PC-3 (cell line): ENCODE measurements at regions not wholly inside any gene's neighbourhood (a gene's known extent, or its start where the extent isn't known, plus 50 kb on each side); places are given as distances from the start of the nearest gene placed in this dataset.

Experiments used
- ATAC-seq: fragments of 200-7000 bp; cut with Tn5 transposase; 2 replicates; pipeline ENCODE4 v1.9.1; 2020; ENCODE audit warnings: mild to moderate bottlenecking, moderate library complexity
- BruUV-seq: library from RNA; stranded (reverse); fragments of 400-500 nt; replicated peaks from 2 replicates; lab custom pipeline; 2021; lab: Mats Ljungman, UMichigan
- CTCF ChIA-PET: fragments of 300-600 bp; sonication (Branson Sonifier 250); formaldehyde crosslinking; loops from one replicate; lab custom pipeline; 2022; ENCODE audit warnings: antibody characterized with exemption; lab: Charles Lee
- POLR2A ChIA-PET: fragments of 300-600 bp; sonication (Branson Sonifier 250); formaldehyde crosslinking; loops from one replicate; lab custom pipeline; 2022; ENCODE audit warnings: antibody characterized with exemption; ENCODE audit not compliant: unreplicated experiment; lab: Charles Lee
- DNase-seq: peaks from one replicate; pipeline ENCODE4 v3.0.0-alpha.2; 2015
- H2AFZ ChIP-seq: fragments of 300-600 bp; sonication (generic); 2 replicates; pipeline ENCODE4 v1.6.0; 2016; ENCODE audit warnings: antibody characterized with exemption, low read length
- H3F3A ChIP-seq: fragments of 300-600 bp; sonication (generic); one replicate; pipeline ENCODE4 v1.6.0; 2017; ENCODE audit warnings: antibody characterized with exemption, low read length, control low read depth, mild to moderate bottlenecking; ENCODE audit not compliant: unreplicated experiment
- H3K27ac ChIP-seq: fragments of 300-600 bp; sonication (generic); 2 replicates; pipeline ENCODE4 v1.5.1; 2016; ENCODE audit warnings: mild to moderate bottlenecking, low read length
- H3K27me3 ChIP-seq: fragments of 300-600 bp; sonication (generic); 2 replicates; pipeline ENCODE4 v1.6.1; 2016; ENCODE audit warnings: low read length, mixed read lengths
- H3K36me3 ChIP-seq: fragments of 300-600 bp; sonication (generic); 2 replicates; pipeline ENCODE4 v1.6.1; 2016; ENCODE audit warnings: low read depth, mixed run types, low read length, mixed read lengths
- H3K4me1 ChIP-seq: fragments of 300-600 bp; sonication (generic); 2 replicates; pipeline ENCODE4 v1.5.1; 2016; ENCODE audit warnings: low read length; ENCODE audit not compliant: insufficient read depth
- H3K4me2 ChIP-seq: fragments of 300-600 bp; sonication (generic); 2 replicates; pipeline ENCODE4 v1.6.0; 2016; ENCODE audit warnings: low read length
- H3K4me3 ChIP-seq: fragments of 300-600 bp; sonication (generic); 2 replicates; pipeline ENCODE4 v1.5.1; 2016; ENCODE audit warnings: mild to moderate bottlenecking, low read length, mixed read lengths
- H3K79me2 ChIP-seq: fragments of 300-600 bp; sonication (generic); 2 replicates; pipeline ENCODE4 v1.6.1; 2017; ENCODE audit warnings: low read length, mixed read lengths
- H3K9ac ChIP-seq: fragments of 300-600 bp; sonication (generic); 2 replicates; pipeline ENCODE4 v1.6.0; 2016; ENCODE audit warnings: mild to moderate bottlenecking, low read length
- H3K9me2 ChIP-seq: fragments of 300-600 bp; sonication (generic); replicated peaks from 2 replicates; pipeline ENCODE4 v1.6.1; 2016; ENCODE audit warnings: mixed run types, low read length, mixed read lengths
- H3K9me3 ChIP-seq: fragments of 300-600 bp; sonication (generic); 2 replicates; pipeline ENCODE4 v1.6.1; 2016; ENCODE audit warnings: low read length, mixed read lengths
- H4K20me1 ChIP-seq: fragments of 300-600 bp; sonication (generic); 2 replicates; pipeline ENCODE4 v1.6.1; 2016; ENCODE audit warnings: low read length, mixed read lengths
- EZH2 ChIP-seq: fragments of 300-600 bp; sonication (generic); IDR thresholded peaks from one replicate; pipeline ENCODE4 v1.6.1; 2017; ENCODE audit warnings: antibody characterized with exemption, mild to moderate bottlenecking, low read length; ENCODE audit not compliant: unreplicated experiment
- EZH2phosphoT487 ChIP-seq: fragments of 300-600 bp; sonication (generic); IDR thresholded peaks from 2 replicates; pipeline ENCODE4 v1.6.1; 2018; ENCODE audit warnings: mild to moderate bottlenecking, antibody characterized with exemption, low read length, borderline replicate concordance
- intact Hi-C: fragments of 100-400 bp; cut with micrococcal nuclease; formaldehyde crosslinking; loops from 2 replicates; pipeline ENCODE4 v1.9.0; 2023
- TF ChIP-seq, protein P1 (sequence below): fragments of 300-600 bp; sonication (generic); conservative IDR thresholded peaks from 2 replicates; pipeline ENCODE4 v1.5.1; 2017; ENCODE audit warnings: antibody characterized with exemption, low read depth, mild to moderate bottlenecking, low read length

DNA sequence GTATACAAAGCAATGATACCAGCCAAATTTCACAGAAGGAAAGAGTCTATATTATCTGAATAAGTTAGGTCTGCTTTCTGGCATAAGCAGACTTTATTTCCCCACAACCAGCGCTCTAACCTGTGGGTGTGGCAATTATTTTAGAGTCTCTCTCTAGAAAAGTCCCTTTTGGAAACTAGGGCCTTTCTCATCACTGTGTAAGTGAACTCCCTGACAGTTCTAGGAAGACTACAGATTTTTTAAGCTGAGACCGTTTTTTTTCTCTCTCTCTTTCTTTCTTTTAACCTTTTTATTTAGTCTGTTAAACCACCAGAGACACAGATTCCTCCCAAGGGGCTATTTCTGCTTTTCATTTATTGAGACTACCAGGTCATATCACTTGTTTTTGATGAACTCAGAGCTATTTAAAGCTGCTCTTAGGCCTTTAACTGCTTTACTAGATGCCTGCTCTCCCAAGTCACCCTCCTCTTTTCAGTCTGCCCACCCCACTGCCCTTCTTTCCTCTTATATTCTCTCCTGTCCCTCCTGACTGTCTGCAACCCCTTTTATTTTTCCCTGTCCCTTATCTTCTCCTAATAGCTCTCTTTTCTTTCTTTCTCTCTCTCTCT is 69.2 kb upstream of the ARHGAP5 start:
- H2AFZ ChIP-seq: no peak overlapping the region
- ChIA-PET POLR2A (interaction anchor here (0.7 kb wide), 1 partner anchor 31 kb away, joined by 4 read pairs; no protein-coding TSS in a partner anchor), CTCF (interaction anchor here (0.6 kb wide), 1 partner anchor 421 kb away, joined by 4 read pairs; no protein-coding TSS in a partner anchor)
- TF ChIP-seq, protein P1, sequence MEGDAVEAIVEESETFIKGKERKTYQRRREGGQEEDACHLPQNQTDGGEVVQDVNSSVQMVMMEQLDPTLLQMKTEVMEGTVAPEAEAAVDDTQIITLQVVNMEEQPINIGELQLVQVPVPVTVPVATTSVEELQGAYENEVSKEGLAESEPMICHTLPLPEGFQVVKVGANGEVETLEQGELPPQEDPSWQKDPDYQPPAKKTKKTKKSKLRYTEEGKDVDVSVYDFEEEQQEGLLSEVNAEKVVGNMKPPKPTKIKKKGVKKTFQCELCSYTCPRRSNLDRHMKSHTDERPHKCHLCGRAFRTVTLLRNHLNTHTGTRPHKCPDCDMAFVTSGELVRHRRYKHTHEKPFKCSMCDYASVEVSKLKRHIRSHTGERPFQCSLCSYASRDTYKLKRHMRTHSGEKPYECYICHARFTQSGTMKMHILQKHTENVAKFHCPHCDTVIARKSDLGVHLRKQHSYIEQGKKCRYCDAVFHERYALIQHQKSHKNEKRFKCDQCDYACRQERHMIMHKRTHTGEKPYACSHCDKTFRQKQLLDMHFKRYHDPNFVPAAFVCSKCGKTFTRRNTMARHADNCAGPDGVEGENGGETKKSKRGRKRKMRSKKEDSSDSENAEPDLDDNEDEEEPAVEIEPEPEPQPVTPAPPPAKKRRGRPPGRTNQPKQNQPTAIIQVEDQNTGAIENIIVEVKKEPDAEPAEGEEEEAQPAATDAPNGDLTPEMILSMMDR: no peak
- TF ChIP-seq EZH2phosphoT487 (no peak), EZH2 (no peak)
- peaks cover 71% of the 10 kb centered on the region for H3K4me1 ChIP-seq
- no peaks in the 10 kb centered on the region for H4K20me1 ChIP-seq
- H3K4me3 ChIP-seq: no peak overlapping the region
- no peaks in the 10 kb centered on the region for H3K9me2 ChIP-seq
- no peaks in the 10 kb centered on the region for H3K27me3 ChIP-seq
- H3K36me3 ChIP-seq: no peaks in the 10 kb centered on the region
- ATAC-seq: no peak
- H3K9me3 ChIP-seq: no peaks in the 10 kb centered on the region
- intact Hi-C loops: loop anchor here (2.0 to 5.0 kb wide), 3 partner anchors 69 to 249 kb away; partner anchors contain the start of gene ARHGAP5
- DNase-seq: no peak
- no peak overlapping the region for H3K4me2 ChIP-seq
- H3K27ac ChIP-seq: no peak overlapping the region
- H3K79me2 ChIP-seq: no peaks in the 10 kb centered on the region
- BruUV-seq: no TSS peak
- H3K9ac ChIP-seq: no peak overlapping the region
- no peaks in the 10 kb centered on the region for H3F3A ChIP-seq

DNA sequence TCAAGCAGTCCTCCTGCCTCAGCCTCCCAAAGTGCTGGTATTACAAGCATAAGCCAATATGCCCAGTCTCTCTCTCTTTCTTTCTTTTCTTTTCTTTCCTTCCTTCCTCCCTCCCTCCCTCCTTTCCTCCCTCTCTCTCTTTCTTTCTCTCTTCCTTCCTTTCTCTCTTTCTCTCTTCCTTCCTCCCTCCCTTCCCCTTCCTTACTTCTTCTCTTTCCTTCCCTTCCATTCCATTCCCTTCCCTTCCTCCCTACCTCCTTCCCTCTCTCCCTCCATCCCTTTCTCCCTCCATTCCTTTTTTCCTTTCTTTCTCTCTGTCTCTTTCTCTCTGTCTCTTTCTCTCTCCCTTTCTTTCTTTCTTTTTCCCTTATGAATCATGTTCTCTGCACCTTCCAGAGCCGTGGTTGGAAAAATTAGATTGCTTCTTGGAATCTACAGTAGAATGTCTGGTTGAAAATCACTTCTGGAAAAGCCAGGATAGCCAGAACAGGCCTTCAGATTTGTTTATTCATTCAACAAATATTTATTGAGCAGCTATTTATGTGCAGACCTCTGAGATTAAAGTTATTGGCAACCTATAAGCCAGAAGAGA is 68.4 kb upstream of the ARHGAP5 start:
- Histone ChIP-seq H3K79me2 (no peaks in the 10 kb centered on the region), H3K9ac (no peak overlapping the region), H3K27me3 (no peaks in the 10 kb centered on the region), H3K36me3 (no peaks in the 10 kb centered on the region), H3K9me2 (no peaks in the 10 kb centered on the region), H3K4me2 (no peak overlapping the region), H2AFZ (no peak overlapping the region), H3K4me3 (no peak overlapping the region), H3K4me1 (peaks cover 74% of the 10 kb centered on the region), H3F3A (no peaks in the 10 kb centered on the region), H3K27ac (no peak overlapping the region), H3K9me3 (no peaks in the 10 kb centered on the region), H4K20me1 (no peaks in the 10 kb centered on the region)
- BruUV-seq: no TSS peak
- ATAC-seq: no peak
- CTCF ChIA-PET: no interaction called here
- POLR2A ChIA-PET: interaction anchor here (0.7 kb wide), 1 partner anchor 32 kb away, joined by 4 read pairs; no protein-coding TSS in a partner anchor
- DNase-seq: no peak
- TF ChIP-seq EZH2phosphoT487 (no peak), EZH2 (no peak)
- TF ChIP-seq, protein P1: no peak
- intact Hi-C loops: loop anchor here (5.0 kb wide), 2 partner anchors 224 to 249 kb away; no protein-coding TSS in a partner anchor
